GM10266 (cell line): ENCODE measurements at regions not wholly inside any gene's neighbourhood (a gene's known extent, or its start where the extent isn't known, plus 50 kb on each side); places are given as distances from the start of the nearest gene placed in this dataset.

Experiments
- DNase-seq: peaks from one replicate; pipeline ENCODE4 v3.0.0; 2012; ENCODE audit errors: extremely low spot score
- CTCF ChIP-seq: IDR thresholded peaks from 2 replicates; pipeline ENCODE4 v1.5.1; 2012; ENCODE audit warnings: mild to moderate bottlenecking, low read depth; ENCODE audit not compliant: control insufficient read depth, insufficient read depth; ENCODE audit errors: missing control alignments

GRCh38 chr2:164221473-164221872 is 399.8 kb downstream of the GRB14 start:
- DNase-seq, result no peak
- TF ChIP-seq CTCF, result no peak

- no peak for DNase-seq
These were observed 401.0 kb downstream of the GRB14 start for GRCh38 chr2:164220265-164220664.

GRCh38 chr2:164213916-164214315 is 407.4 kb downstream of the GRB14 start:
- TF ChIP-seq CTCF, result no peak
- no peak for DNase-seq

More at GRCh38 chr2:164220265-164220664, 401.0 kb downstream of the GRB14 start:
- no peak for TF ChIP-seq CTCF

- TF ChIP-seq CTCF, result no peak
- DNase-seq, result no peak
These were observed 415.9 kb downstream of the GRB14 start for GRCh38 chr2:164205347-164205746.

GRCh38 chr2:164203131-164203530 is 418.2 kb downstream of the GRB14 start:
- DNase-seq, result no peak
- TF ChIP-seq CTCF, result no peak

- TF ChIP-seq CTCF, result no peak
- no peak for DNase-seq
These were observed 423.0 kb downstream of the GRB14 start for GRCh38 chr2:164198256-164198655.

GRCh38 chr2:164190700-164191099 is 430.6 kb downstream of the GRB14 start:
- TF ChIP-seq CTCF, result no peak
- no peak for DNase-seq
